CD4-positive, alpha-beta T cell treated with Interleukin-15 for 4 hours (primary cell): ENCODE measurements at regions not wholly inside any gene's neighbourhood (a gene's known extent, or its start where the extent isn't known, plus 50 kb on each side); places are given as distances from the start of the nearest gene placed in this dataset.

Experiments used
- DNase-seq: peaks from one replicate; pipeline ENCODE4 v3.0.0-alpha.2; 2020; ENCODE audit warnings: low spot score

DNA sequence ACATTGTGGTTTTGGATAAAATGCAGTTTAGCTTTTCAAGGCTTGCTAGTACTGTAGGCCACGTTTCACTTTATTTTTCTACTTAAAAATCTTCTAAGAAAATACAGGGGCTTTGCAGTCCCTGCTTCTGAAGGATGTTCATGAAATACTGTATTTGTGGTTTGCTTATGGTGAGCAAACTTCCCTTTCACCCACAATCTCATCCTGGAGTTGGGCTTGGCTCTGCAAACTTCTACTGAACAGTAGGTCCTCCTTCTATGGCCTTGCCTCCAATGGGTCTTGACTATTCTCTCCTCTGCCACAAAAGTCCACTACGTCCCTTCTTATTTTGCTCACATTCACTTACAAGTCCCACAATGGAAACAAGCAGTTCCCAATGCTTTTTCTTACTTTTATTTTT is 502.7 kb upstream of the KLF4 start:
- DNase-seq = no peak

GRCh38 chr9:107991581-107991980 is 502.0 kb upstream of the KLF4 start:
- DNase-seq = no peak

DNA sequence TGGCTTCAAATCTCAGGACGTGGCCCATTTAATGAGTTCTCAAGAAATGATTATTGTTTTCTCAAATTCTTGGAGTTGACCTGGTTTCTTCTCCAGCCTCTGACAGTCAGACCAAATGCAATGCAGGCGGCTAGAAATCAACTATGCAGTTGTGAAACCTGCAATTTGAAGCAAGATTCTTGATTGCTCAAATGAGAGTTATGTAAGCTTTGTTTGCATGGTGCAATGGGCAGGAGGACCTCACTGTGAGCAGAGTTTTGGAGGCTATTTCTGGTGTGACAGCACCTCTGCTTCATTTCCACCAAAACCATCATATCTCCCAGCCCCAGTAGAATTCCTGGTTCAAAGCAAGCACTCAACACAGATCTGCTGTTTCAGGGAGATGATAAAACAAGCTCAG is 500.0 kb upstream of the KLF4 start:
- no peak for DNase-seq

GRCh38 chr9:107989099-107989498 is 499.5 kb upstream of the KLF4 start:
- no peak for DNase-seq

DNA sequence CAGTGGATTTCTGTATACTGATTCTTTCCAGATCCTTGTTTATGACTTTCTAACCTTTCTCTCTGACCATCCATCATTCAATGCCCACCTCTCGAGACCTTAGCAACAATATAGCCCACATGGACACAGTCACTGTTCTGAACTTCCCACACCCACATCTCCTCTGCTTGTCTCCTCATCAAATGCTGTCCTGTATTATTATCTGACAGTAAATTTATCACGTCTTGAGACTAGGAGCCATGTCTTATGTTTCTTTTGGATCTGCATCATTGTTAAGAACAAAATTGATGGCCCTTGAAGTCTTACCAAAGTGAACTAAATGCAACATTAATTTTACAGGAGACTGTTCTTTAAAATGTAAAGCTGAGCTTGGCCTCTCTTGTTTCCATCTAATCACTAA is 495.4 kb upstream of the KLF4 start:
- no peak for DNase-seq

GRCh38 chr9:107983762-107984161 is 494.2 kb upstream of the KLF4 start:
- DNase-seq = no peak

DNA sequence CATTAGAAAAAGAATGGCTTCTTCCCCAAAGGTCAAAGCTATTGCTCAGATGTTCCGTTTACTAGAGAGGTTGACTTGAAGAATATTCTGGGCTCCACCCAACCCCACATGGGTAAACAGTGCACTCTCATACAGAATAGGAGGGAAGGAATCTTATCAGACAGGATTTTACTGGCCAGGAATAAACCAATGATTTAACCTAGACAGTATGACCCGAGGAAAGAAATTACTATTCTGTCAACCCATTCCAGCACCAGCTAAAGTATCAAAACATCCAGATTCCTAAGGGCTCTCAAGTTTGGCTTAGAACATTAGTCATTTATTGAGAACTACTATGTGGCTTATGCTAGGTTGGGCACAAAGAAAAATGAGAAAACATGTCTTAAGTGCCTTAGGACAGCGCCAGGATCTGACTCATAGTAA is 493.6 kb upstream of the KLF4 start:
- DNase-seq = no peak

- DNase-seq = no peak
Observed at GRCh38 chr9:107982745-107983144, 493.2 kb upstream of the KLF4 start.

DNA sequence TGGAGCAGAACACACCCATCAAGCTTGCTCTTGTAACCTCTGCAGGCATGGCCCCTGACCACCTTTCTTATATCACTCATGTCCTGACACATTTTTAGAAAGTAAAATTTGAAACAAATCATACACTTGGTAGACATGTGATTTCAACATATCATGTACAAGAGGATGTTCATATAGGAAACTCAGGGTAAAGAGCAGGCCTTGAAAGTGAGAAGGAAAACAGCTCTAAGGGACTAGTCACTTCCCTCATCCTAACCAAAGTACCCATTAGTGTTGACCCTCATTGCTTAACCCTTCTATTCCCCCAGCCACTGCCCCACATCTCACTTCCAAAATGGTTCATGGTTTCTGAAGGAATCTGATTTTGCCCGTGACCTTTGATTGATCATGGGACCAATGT is 492.4 kb upstream of the KLF4 start:
- DNase-seq = no peak

DNA sequence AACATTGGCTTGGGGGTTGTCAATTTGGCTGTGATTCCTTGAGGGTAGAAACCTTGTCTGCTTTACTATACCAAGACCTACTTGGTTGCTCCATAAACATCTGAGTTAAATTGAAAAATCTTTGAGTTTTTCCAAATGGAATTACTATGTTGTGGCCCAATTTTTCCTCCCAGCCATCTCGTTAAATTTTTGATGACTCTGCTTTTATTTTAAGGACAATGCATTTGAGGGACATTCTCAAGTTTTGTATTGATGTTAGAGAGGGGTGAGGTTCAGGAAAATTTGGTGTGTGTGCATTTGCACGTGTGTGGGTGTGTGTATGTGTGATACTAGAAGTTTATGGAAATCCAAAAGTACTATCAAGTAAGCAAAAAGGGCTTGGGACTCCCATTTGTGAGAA is 491.4 kb upstream of the KLF4 start:
- no peak for DNase-seq

- no peak for DNase-seq
Observed at GRCh38 chr9:107976767-107977166, 487.2 kb upstream of the KLF4 start.

GRCh38 chr9:107975426-107976010 is 485.9 kb upstream of the KLF4 start:
- DNase-seq = no peak

DNA sequence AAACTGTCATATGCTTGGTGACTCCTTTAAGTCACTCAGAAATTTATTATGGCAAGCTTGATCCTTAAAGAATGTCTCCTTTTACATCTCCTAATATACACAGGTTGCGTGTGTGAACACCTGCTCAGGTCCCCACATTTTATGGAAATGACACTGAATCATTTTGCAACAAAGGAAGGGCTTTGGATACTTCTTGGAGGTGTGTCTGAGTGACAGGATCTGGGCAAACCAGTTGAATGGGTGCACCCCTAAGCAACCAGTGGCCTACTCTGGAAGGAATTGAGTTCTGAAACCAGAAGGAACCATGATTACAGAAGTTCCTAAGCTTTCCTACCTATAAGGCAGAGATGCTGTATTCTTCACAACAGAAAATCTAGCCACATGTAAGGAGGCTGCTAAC is 483.9 kb upstream of the KLF4 start:
- DNase-seq = no peak

GRCh38 chr9:107972346-107972745 is 482.8 kb upstream of the KLF4 start:
- no peak for DNase-seq

DNA sequence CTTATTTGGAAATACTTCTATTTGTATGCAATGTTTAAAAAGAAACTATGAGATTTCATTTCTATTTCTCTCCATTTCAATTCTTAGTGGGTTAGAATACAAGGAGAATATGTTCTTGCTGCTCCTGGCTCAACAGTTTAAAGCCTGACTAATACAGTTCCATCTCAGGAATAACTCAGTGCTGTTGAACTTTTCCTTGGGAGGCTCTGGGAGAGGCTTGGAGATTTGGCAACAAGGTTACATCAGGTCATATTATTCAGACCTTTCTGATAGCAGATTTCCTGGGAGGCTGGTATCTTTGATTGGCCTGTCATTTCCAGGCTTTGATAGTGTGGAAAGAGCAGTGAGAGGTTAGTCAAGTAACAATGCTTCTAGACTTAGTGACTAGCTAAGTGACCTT is 481.7 kb upstream of the KLF4 start:
- DNase-seq = no peak

GRCh38 chr9:107970726-107971125 is 481.2 kb upstream of the KLF4 start:
- no peak for DNase-seq

DNA sequence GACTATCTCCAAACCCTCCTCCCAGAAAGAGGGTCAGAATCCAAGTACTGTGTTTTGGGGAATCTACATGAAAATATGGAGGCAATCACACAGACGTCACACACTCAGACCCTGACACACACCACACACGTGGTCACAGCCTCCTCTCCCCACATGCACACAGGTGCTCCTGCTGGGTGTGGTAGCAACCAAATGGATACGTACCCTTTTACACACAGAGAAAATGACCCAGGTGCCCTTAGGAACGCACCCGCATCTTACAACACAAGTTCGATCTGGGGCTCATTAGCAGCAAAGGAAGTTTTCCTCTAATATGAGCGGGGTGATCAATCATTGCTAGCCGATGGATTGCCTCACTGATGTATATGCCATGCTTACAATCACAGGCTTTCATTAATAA is 480.2 kb upstream of the KLF4 start:
- DNase-seq = no peak

GRCh38 chr9:107969141-107969540 is 479.6 kb upstream of the KLF4 start:
- no peak for DNase-seq

- no peak for DNase-seq
Observed at GRCh38 chr9:107963246-107963645, 473.7 kb upstream of the KLF4 start.

DNA sequence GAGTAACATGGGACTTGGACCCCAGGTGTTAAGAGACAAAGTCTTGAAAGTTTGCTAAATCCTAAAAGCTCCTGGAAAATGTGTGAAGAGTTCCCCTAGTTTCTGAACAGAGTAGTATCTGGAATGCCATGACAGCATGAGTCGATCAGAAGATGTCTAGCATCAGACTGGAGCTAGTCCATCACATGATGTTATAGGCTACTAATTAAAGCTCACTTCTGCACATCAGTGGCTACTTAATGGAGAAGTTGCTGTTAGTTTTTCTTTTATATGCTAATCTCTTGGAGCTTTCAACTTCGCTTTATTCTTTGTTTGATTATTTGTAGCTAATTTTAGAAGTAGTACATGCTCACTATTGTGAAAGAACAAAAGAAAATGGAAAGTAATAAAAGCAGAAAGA is 471.3 kb upstream of the KLF4 start:
- no peak for DNase-seq

DNA sequence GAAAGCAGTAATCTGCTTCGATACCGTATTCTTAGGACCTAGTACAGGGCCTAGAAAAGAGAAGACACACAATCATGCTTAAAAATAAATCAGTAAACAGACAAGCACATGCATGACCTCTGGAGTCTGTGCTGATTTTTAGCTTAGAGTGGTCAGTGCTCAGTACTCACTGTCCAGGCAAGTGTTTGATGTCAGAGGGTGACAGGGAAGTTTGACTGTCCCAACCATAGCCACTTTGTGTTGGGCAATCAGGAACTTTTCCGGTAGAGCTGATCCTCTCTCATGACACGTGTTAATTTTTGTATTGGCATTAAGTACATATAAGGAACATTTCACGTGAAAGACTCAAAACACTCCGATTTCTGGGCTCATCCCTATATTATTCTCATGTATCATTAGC is 464.7 kb upstream of the KLF4 start:
- no peak for DNase-seq

DNA sequence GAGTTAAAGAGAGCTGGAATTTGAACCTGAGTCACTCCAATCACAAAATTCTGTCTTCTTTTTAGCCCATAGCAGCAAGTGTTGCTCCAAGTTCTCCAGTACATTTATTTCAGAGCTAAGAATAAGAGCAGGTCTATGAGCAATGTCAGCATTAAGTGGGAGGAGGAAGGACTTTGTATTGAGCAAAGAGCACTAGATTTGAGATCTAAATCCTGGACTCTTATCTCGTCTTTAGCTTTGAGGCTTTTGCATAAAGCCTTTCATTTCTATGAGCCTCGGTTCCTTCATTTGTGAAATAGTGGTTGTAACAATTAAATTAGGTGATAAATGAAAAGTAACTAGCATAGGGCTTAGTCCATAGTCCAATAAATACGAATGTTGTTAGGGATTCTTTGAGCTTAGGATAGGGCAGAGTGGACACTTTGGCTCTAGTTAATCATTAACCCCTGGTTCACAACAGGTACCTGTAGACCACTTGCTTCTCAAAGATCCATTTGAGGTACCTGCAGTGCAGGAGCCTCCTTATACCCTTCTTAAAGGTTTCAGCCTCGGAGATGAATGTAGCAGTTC is 464.1 kb upstream of the KLF4 start:
- DNase-seq = no peak

DNA sequence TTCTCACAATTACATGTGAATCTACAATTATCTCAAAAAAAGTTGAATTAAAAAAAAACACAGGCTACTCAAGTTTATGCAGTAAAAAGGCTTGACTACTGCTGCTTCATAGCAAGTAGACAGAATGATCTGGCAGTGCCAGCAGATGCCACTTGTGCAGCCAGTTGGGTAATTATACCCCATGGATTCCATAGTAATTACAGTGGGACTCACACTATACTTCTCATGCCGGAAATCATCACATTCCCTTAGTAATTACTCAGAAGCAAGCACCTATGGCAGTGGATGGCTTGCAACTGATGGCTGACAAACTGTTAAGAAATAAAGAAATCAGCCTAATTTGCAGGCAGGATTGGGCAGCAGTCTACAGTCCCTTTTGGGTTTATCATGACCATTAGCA is 463.2 kb upstream of the KLF4 start:
- DNase-seq = no peak

GRCh38 chr9:107951511-107951910 is 461.9 kb upstream of the KLF4 start:
- no peak for DNase-seq

- no peak for DNase-seq
Observed at GRCh38 chr9:107949061-107949460, 459.5 kb upstream of the KLF4 start.
